Tibial nerve (tissue), 4 donors: ENCODE measurements at regions not wholly inside any gene's neighbourhood (a gene's known extent, or its start where the extent isn't known, plus 50 kb on each side); places are given as distances from the start of the nearest gene placed in this dataset.

ENCODE experiments used
- DNase-seq, 2 donors: peaks; one replicate each; pipeline ENCODE4 v3.0.0-alpha.2; 2019; ENCODE audit warnings: low spot score in 2 of 2
- H3K27ac ChIP-seq, 4 donors: fragments of 200-600 bp; sonication (generic) in 3 of 4; one replicate each; pipeline ENCODE4 v1.5.1; 2017 to 2019; ENCODE audit warnings: mild to moderate bottlenecking in 1 of 4
- H3K27me3 ChIP-seq, 2 donors: fragments of 200-600 bp; sonication (generic) in 1 of 2; one replicate each; pipeline versions ENCODE4 v1.5.1 to v1.6.0; 2017 to 2019
- H3K36me3 ChIP-seq, 3 donors: fragments of 200-600 bp; sonication (generic); one replicate each; pipeline ENCODE4 v1.5.1; 2018 to 2019
- H3K4me1 ChIP-seq, 4 donors: fragments of 200-600 bp; sonication (generic) in 3 of 4; one replicate each; pipeline ENCODE4 v1.5.1; 2017 to 2019
- H3K4me3 ChIP-seq, 4 donors: fragments of 200-600 bp; sonication (generic) in 3 of 4; one replicate each; pipeline ENCODE4 v1.5.1; 2017 to 2019; ENCODE audit warnings: mild to moderate bottlenecking in 1 of 4, moderate library complexity in 1 of 4
- H3K9me3 ChIP-seq, 4 donors: fragments of 200-600 bp; sonication (generic) in 3 of 4; one replicate each; pipeline ENCODE4 v1.5.1; 2017 to 2019
- CTCF ChIP-seq, 5 experiments: fragments of 200-600 bp in 3 of 5; fragments of 450-650 bp in 2 of 5; sonication (generic) in 3 of 5; IDR thresholded peaks; one replicate each; pipeline ENCODE4 v1.5.1; 2016 to 2019; ENCODE audit warnings: antibody characterized with exemption in 5 of 5, mild to moderate bottlenecking in 3 of 5, moderate library complexity in 2 of 5
- EP300 ChIP-seq, 2 donors: sonication (generic); formaldehyde crosslinking; IDR thresholded peaks; one replicate each; pipeline ENCODE4 v1.6.1; 2017; ENCODE audit warnings: antibody characterized with exemption in 2 of 2, mild to moderate bottlenecking in 1 of 2
- POLR2A ChIP-seq, 2 donors: fragments of 450-650 bp; IDR thresholded peaks; one replicate each; pipeline ENCODE4 v1.6.1; 2017; ENCODE audit warnings: antibody characterized with exemption in 2 of 2, mild to moderate bottlenecking in 2 of 2, moderate library complexity in 2 of 2
- WGBS, 2 donors: methylation state at CpG; one replicate each; pipeline ENCODE4 v1.1.5; 2018; 5-methylcytosine and 5-hydroxymethylcytosine counted together

GRCh38 chr13:31038834-31039552 lies 106.5 kb downstream of the TEX26 start:
- no peak for TF ChIP-seq EP300 (IDR thresholded peaks at IDR 0.05)
- TF ChIP-seq POLR2A (IDR thresholded peaks at IDR 0.05) = no peak
- no peak for TF ChIP-seq CTCF (IDR thresholded peaks at IDR 0.05)
- Histone ChIP-seq H3K9me3 (no peaks in the 10 kb centered on the region), H3K4me1 (peaks cover 0 to 6% (median 1%) of the 10 kb centered on the region in 4 donors), H3K27ac (no peak overlapping the region), H3K4me3 (no peak overlapping the region), H3K36me3 (no peaks in the 10 kb centered on the region), H3K27me3 (no peaks in the 10 kb centered on the region)
- WGBS, 2 donors = 78 to 80% methylated on average over 7 of the region's 7 CpGs
- no peak for DNase-seq

GRCh38 chr13:31037874-31038500 lies 105.5 kb downstream of the TEX26 start:
- TF ChIP-seq POLR2A (IDR thresholded peaks at IDR 0.05) = no peak
- no peak for TF ChIP-seq EP300 (IDR thresholded peaks at IDR 0.05)
- TF ChIP-seq CTCF (IDR thresholded peaks at IDR 0.05) = no peak
- Histone ChIP-seq H3K4me3 (no peak overlapping the region), H3K27ac (no peak overlapping the region), H3K9me3 (no peaks in the 10 kb centered on the region), H3K27me3 (no peaks in the 10 kb centered on the region), H3K36me3 (no peaks in the 10 kb centered on the region), H3K4me1 (peaks cover 0 to 4% (median 0%) of the 10 kb centered on the region in 4 donors)
- WGBS, 2 donors = 88 to 89% methylated on average over 15 of the region's 15 CpGs
- no peak for DNase-seq

GRCh38 chr13:31036731-31037695 lies 104.6 kb downstream of the TEX26 start:
- no peaks in the 10 kb centered on the region for H3K9me3 ChIP-seq
- no peaks in the 10 kb centered on the region for H3K27me3 ChIP-seq
- no peaks in the 10 kb centered on the region for H3K36me3 ChIP-seq
- no peak overlapping the region for H3K27ac ChIP-seq
- 70 to 73% methylated on average over 17 of the region's 17 CpGs for WGBS, 2 donors
- no peak overlapping the region for H3K4me3 ChIP-seq
- TF ChIP-seq CTCF (IDR thresholded peaks at IDR 0.05) = no peak
- TF ChIP-seq POLR2A (IDR thresholded peaks at IDR 0.05) = no peak
- no peak for TF ChIP-seq EP300 (IDR thresholded peaks at IDR 0.05)
- DNase-seq = no peak
- H3K4me1 ChIP-seq = peaks cover 0 to 4% (median 0%) of the 10 kb centered on the region in 4 donors

- 45 to 48% methylated on average over 13 of the region's 13 CpGs for WGBS, 2 donors
- H3K4me3 ChIP-seq = no peak overlapping the region
Observed at GRCh38 chr13:31035185-31035965, 102.9 kb downstream of the TEX26 start.

More at GRCh38 chr13:31035185-31035965, 102.9 kb downstream of the TEX26 start:
- no peaks in the 10 kb centered on the region for H3K9me3 ChIP-seq
- no peaks in the 10 kb centered on the region for H3K36me3 ChIP-seq
- H3K27me3 ChIP-seq = no peaks in the 10 kb centered on the region
- H3K4me1 ChIP-seq = peaks cover 0 to 4% (median 0%) of the 10 kb centered on the region in 4 donors
- DNase-seq = peak in 1 of 2 donors; percentile 53
- TF ChIP-seq POLR2A (IDR thresholded peaks at IDR 0.05) (no peak), EP300 (IDR thresholded peaks at IDR 0.05) (no peak), CTCF (IDR thresholded peaks at IDR 0.05) (no peak)
- no peak overlapping the region for H3K27ac ChIP-seq
